GM21423 (cell line): ENCODE measurements at regions not wholly inside any gene's neighbourhood (a gene's known extent, or its start where the extent isn't known, plus 50 kb on each side); places are given as distances from the start of the nearest gene placed in this dataset.

ENCODE experiments used
- ATAC-seq: cut with Tn5 transposase; IDR thresholded peaks from one replicate; pipeline ENCODE4 v1.9.1; 2021; ENCODE audit warnings: mild to moderate bottlenecking, moderate library complexity; ENCODE audit not compliant: unreplicated experiment

- ATAC-seq = no peak
Measured at GRCh38 chr16:52237823-52238222, 309.1 kb downstream of the TOX3 start.

GRCh38 chr16:52235186-52235585 is 311.8 kb downstream of the TOX3 start:
- no peak for ATAC-seq

GRCh38 chr16:52234626-52235025 is 312.3 kb downstream of the TOX3 start:
- no peak for ATAC-seq

- ATAC-seq = no peak
Measured at GRCh38 chr16:52229471-52229870, 317.5 kb downstream of the TOX3 start.

- ATAC-seq = no peak
Measured at GRCh38 chr16:52227851-52228250, 319.1 kb downstream of the TOX3 start.

GRCh38 chr16:52212841-52213240 is 334.1 kb downstream of the TOX3 start:
- ATAC-seq = no peak

- ATAC-seq = no peak
Measured at GRCh38 chr16:52209227-52209626, 337.7 kb downstream of the TOX3 start.

- ATAC-seq = no peak
Measured at GRCh38 chr16:52203096-52203495, 343.8 kb downstream of the TOX3 start.

- no peak for ATAC-seq
Measured at GRCh38 chr16:52193441-52193840, 353.5 kb downstream of the TOX3 start.

GRCh38 chr16:52191531-52192134 is 355.3 kb downstream of the TOX3 start:
- ATAC-seq = peak; percentile 72

GRCh38 chr16:52184336-52184735 is 362.6 kb downstream of the TOX3 start:
- no peak for ATAC-seq

- ATAC-seq = no peak
Measured at GRCh38 chr16:52182840-52183239, 364.1 kb downstream of the TOX3 start.

- ATAC-seq = no peak
Measured at GRCh38 chr16:52174168-52174567, 372.8 kb downstream of the TOX3 start.

GRCh38 chr16:52171481-52171880 is 375.5 kb downstream of the TOX3 start:
- no peak for ATAC-seq

GRCh38 chr16:52167328-52167727 is 379.6 kb downstream of the TOX3 start:
- no peak for ATAC-seq

- no peak for ATAC-seq
Measured at GRCh38 chr16:52165961-52166360, 381.0 kb downstream of the TOX3 start.

- ATAC-seq = no peak
Measured at GRCh38 chr16:52149003-52149402, 397.9 kb downstream of the TOX3 start.

- ATAC-seq = no peak
Measured at GRCh38 chr16:52141871-52142270, 405.1 kb downstream of the TOX3 start.

- ATAC-seq = no peak
Measured at GRCh38 chr16:52128361-52128760, 418.6 kb downstream of the TOX3 start.

GRCh38 chr16:52123842-52124241 is 423.1 kb downstream of the TOX3 start:
- no peak for ATAC-seq

- ATAC-seq = no peak
Measured at GRCh38 chr16:52123061-52123839, 423.7 kb downstream of the TOX3 start.

- ATAC-seq = no peak
Measured at GRCh38 chr16:52117171-52117570, 429.8 kb downstream of the TOX3 start.

- no peak for ATAC-seq
Measured at GRCh38 chr16:52114379-52114778, 432.6 kb downstream of the TOX3 start.
